SU-DHL-6 (cell line): ENCODE measurements at regions not wholly inside any gene's neighbourhood (a gene's known extent, or its start where the extent isn't known, plus 50 kb on each side); places are given as distances from the start of the nearest gene placed in this dataset.

Source experiments
- H2AFZ ChIP-seq: fragments of 200-600 bp; sonication (generic); 2 replicates; pipeline ENCODE4 v1.6.1; 2014; ENCODE audit warnings: low read depth, mild to moderate bottlenecking, moderate library complexity, mixed read lengths, antibody characterized with exemption, low read length; ENCODE audit not compliant: severe bottlenecking
- H3F3A ChIP-seq: fragments of 200-600 bp; shearing (Covaris generic); 2 replicates; pipeline ENCODE4 v1.6.0; 2016; ENCODE audit warnings: antibody characterized with exemption, mild to moderate bottlenecking; ENCODE audit not compliant: insufficient read depth
- H3K27ac ChIP-seq: fragments of 200-600 bp; sonication (generic); 2 replicates; pipeline ENCODE4 v1.5.1; 2016; ENCODE audit warnings: low read depth, mild to moderate bottlenecking, low read length, moderate library complexity, mixed read lengths
- H3K27me3 ChIP-seq: fragments of 200-600 bp; sonication (generic), shearing (Covaris generic); 2 replicates; pipeline ENCODE4 v1.6.0; 2014; ENCODE audit warnings: mild to moderate bottlenecking, low read length
- H3K36me3 ChIP-seq: fragments of 200-600 bp; sonication (generic); 2 replicates; pipeline ENCODE4 v1.6.1; 2014; ENCODE audit warnings: mild to moderate bottlenecking, low read length, mixed read lengths
- H3K4me2 ChIP-seq: fragments of 300-600, 200-600 bp; shearing (Covaris generic), sonication (generic); 2 replicates; pipeline ENCODE4 v1.6.0; 2014; ENCODE audit warnings: low read length, low read depth, mild to moderate bottlenecking; ENCODE audit not compliant: poor library complexity, severe bottlenecking
- H3K4me3 ChIP-seq: fragments of 200-600 bp; sonication (generic); 2 replicates; pipeline ENCODE4 v1.5.1; 2014; ENCODE audit warnings: antibody characterized with exemption, low read length, mild to moderate bottlenecking, mixed read lengths; ENCODE audit not compliant: insufficient read depth, poor library complexity, severe bottlenecking
- H3K79me2 ChIP-seq: fragments of 200-600 bp; sonication (generic); 2 replicates; pipeline ENCODE4 v1.6.1; 2014; ENCODE audit warnings: mild to moderate bottlenecking, low read length, moderate library complexity; ENCODE audit not compliant: insufficient read depth
- H3K9ac ChIP-seq: fragments of 200-600 bp; sonication (generic); 2 replicates; pipeline ENCODE4 v1.7.0; 2014; ENCODE audit warnings: mild to moderate bottlenecking, low read length
- H3K9me2 ChIP-seq: fragments of 200-600 bp; sonication (generic); replicated peaks from 2 replicates; pipeline ENCODE4 v1.6.1; 2014; ENCODE audit warnings: low read length; ENCODE audit not compliant: insufficient read depth
- H3K9me3 ChIP-seq: fragments of 200-600 bp; sonication (generic); 2 replicates; pipeline ENCODE4 v1.6.1; 2014; ENCODE audit warnings: low read length, mixed read lengths; ENCODE audit not compliant: insufficient read depth
- H4K20me1 ChIP-seq: fragments of 200-600 bp; sonication (generic); 2 replicates; pipeline ENCODE4 v1.6.1; 2014; ENCODE audit warnings: low read depth, mild to moderate bottlenecking, antibody characterized with exemption, low read length, moderate library complexity, mixed read lengths
- CTCF ChIP-seq: fragments of 200-600 bp; sonication (generic); IDR thresholded peaks from one replicate; pipeline ENCODE4 v1.5.1; 2017; ENCODE audit warnings: antibody characterized with exemption, mild to moderate bottlenecking, low read length, moderate library complexity; ENCODE audit not compliant: insufficient read depth, poor library complexity, severe bottlenecking
- EZH2phosphoT487 ChIP-seq: fragments of 200-600 bp; sonication (generic), shearing (Covaris generic); conservative IDR thresholded peaks from 2 replicates; pipeline ENCODE4 v1.6.1; 2018; ENCODE audit warnings: mild to moderate bottlenecking, antibody characterized with exemption, low read length, moderate library complexity, mixed read lengths

GRCh38 chr2:133676392-133677130 is 108.3 kb upstream of the NCKAP5 start:
- no peak for TF ChIP-seq EZH2phosphoT487
- no peak for TF ChIP-seq CTCF
- no peaks in the 10 kb centered on the region; the same call in 1 of the 2 replicates for H3K9me2 ChIP-seq
- no peak overlapping the region for H3K9ac ChIP-seq
- no peaks in the 10 kb centered on the region for H3K27me3 ChIP-seq
- no peak overlapping the region for H3K4me3 ChIP-seq
- no peaks in the 10 kb centered on the region for H4K20me1 ChIP-seq
- no peaks in the 10 kb centered on the region for H3K79me2 ChIP-seq
- H3K36me3 ChIP-seq, result no peaks in the 10 kb centered on the region
- H3K9me3 ChIP-seq, result no peaks in the 10 kb centered on the region
- H3K27ac ChIP-seq, result no peak overlapping the region
- H3F3A ChIP-seq, result no peaks in the 10 kb centered on the region
- H2AFZ ChIP-seq, result no peak overlapping the region
- no peak overlapping the region for H3K4me2 ChIP-seq

- no peaks in the 10 kb centered on the region for H4K20me1 ChIP-seq
- no peaks in the 10 kb centered on the region for H3K9me2 ChIP-seq
- H3K36me3 ChIP-seq, result no peaks in the 10 kb centered on the region
- no peak overlapping the region for H2AFZ ChIP-seq
- no peaks in the 10 kb centered on the region for H3K9me3 ChIP-seq
- H3K9ac ChIP-seq, result no peak overlapping the region
- H3K79me2 ChIP-seq, result no peaks in the 10 kb centered on the region
- no peaks in the 10 kb centered on the region for H3F3A ChIP-seq
- no peak overlapping the region for H3K27ac ChIP-seq
- H3K4me3 ChIP-seq, result no peak overlapping the region
- TF ChIP-seq CTCF, result no peak
- TF ChIP-seq EZH2phosphoT487, result no peak
- H3K27me3 ChIP-seq, result no peaks in the 10 kb centered on the region
- H3K4me2 ChIP-seq, result no peak overlapping the region
Measured at GRCh38 chr2:133680343-133681049, 112.2 kb upstream of the NCKAP5 start.

- no peak overlapping the region for H3K9ac ChIP-seq
- no peak overlapping the region for H3K27ac ChIP-seq
- no peak for TF ChIP-seq CTCF
- no peak for TF ChIP-seq EZH2phosphoT487
- no peaks in the 10 kb centered on the region for H3K9me2 ChIP-seq
- H3K27me3 ChIP-seq, result no peaks in the 10 kb centered on the region
- H3F3A ChIP-seq, result no peaks in the 10 kb centered on the region
- no peaks in the 10 kb centered on the region for H4K20me1 ChIP-seq
- H3K36me3 ChIP-seq, result no peaks in the 10 kb centered on the region
- H3K9me3 ChIP-seq, result no peaks in the 10 kb centered on the region
- H3K79me2 ChIP-seq, result no peaks in the 10 kb centered on the region
- H3K4me2 ChIP-seq, result no peak overlapping the region
- no peak overlapping the region for H3K4me3 ChIP-seq
- H2AFZ ChIP-seq, result no peak overlapping the region
Measured at GRCh38 chr2:133682347-133682746, 114.1 kb upstream of the NCKAP5 start.
